Occipital lobe (tissue), 1 donor: ENCODE measurements at regions not wholly inside any gene's neighbourhood (a gene's known extent, or its start where the extent isn't known, plus 50 kb on each side); places are given as distances from the start of the nearest gene placed in this dataset.
"Not testable (repeated sequence)": the region's sequence is repeated elsewhere in the genome, so short reads cannot be mapped to it uniquely, and the experiment has no call there.

Experiments
- DNase-seq: peaks from one replicate; lab custom pipeline; 2025; lab: John Stamatoyannopoulos, UW

GRCh38 chr2:39836638-39837037 lies 57.6 kb upstream of the THUMPD2 start:
- no peak for DNase-seq

GRCh38 chr2:39834426-39834825 lies 55.4 kb upstream of the THUMPD2 start:
- no peak for DNase-seq

GRCh38 chr2:39830610-39831009 lies 51.6 kb upstream of the THUMPD2 start:
- not testable (repeated sequence) for DNase-seq
